SK-N-MC (cell line): ENCODE measurements at regions not wholly inside any gene's neighbourhood (a gene's known extent, or its start where the extent isn't known, plus 50 kb on each side); places are given as distances from the start of the nearest gene placed in this dataset.

Experiments
- EZH2 ChIP-seq: fragments of 200-600 bp; sonication (generic); IDR thresholded peaks from one replicate; pipeline ENCODE4 v1.6.1; 2017; ENCODE audit warnings: antibody characterized with exemption
- FOXP2 ChIP-seq: optimal IDR thresholded peaks from 2 replicates; pipeline ENCODE3; 2011; ENCODE audit warnings: mild to moderate bottlenecking, moderate library complexity; ENCODE audit not compliant: insufficient read depth; ENCODE audit errors: extremely low read length, control extremely low read depth
- POLR2AphosphoS5 ChIP-seq: IDR thresholded peaks from 2 replicates; pipeline ENCODE4 v1.6.1; 2012; ENCODE audit warnings: mild to moderate bottlenecking, low read depth, low read length, borderline replicate concordance

- TF ChIP-seq EZH2 (no peak), POLR2AphosphoS5 (no peak), FOXP2 (no peak)
Observed at GRCh38 chr20:37456948-37457347, 64.1 kb upstream of the NNAT start.
